Ishikawa (cell line): ENCODE measurements at regions not wholly inside any gene's neighbourhood (a gene's known extent, or its start where the extent isn't known, plus 50 kb on each side); places are given as distances from the start of the nearest gene placed in this dataset.

Experiments
- CEBPB ChIP-seq: IDR thresholded peaks from 2 replicates; pipeline ENCODE4 v1.6.1; 2012
- CREB1 ChIP-seq: IDR thresholded peaks from 2 replicates; pipeline ENCODE4 v1.6.1; 2012; ENCODE audit warnings: low read depth
- EGR1 ChIP-seq: IDR thresholded peaks from 2 replicates; pipeline ENCODE4 v1.6.1; 2012
- EP300 ChIP-seq: IDR thresholded peaks from 2 replicates; pipeline ENCODE4 v1.6.1; 2012; ENCODE audit warnings: borderline replicate concordance
- FOXM1 ChIP-seq: IDR thresholded peaks from 2 replicates; pipeline ENCODE4 v1.6.1; 2012; ENCODE audit warnings: low read depth, borderline replicate concordance
- NFIC ChIP-seq: IDR thresholded peaks from 2 replicates; pipeline ENCODE4 v1.6.1; 2012
- RAD21 ChIP-seq: IDR thresholded peaks from 2 replicates; pipeline ENCODE4 v1.6.1; 2012; ENCODE audit warnings: low read depth
- TAF1 ChIP-seq: IDR thresholded peaks from 2 replicates; pipeline ENCODE4 v1.6.1; 2012; ENCODE audit warnings: low read depth, mild to moderate bottlenecking
- TCF12 ChIP-seq: IDR thresholded peaks from 2 replicates; pipeline ENCODE4 v1.6.1; 2012; ENCODE audit warnings: low read depth
- TEAD4 ChIP-seq: IDR thresholded peaks from 2 replicates; pipeline ENCODE4 v1.6.1; 2012
- YY1 ChIP-seq: IDR thresholded peaks from 2 replicates; pipeline ENCODE4 v1.6.1; 2012; ENCODE audit warnings: low read depth
- ZBTB7A ChIP-seq: IDR thresholded peaks from 2 replicates; pipeline ENCODE4 v1.6.1; 2012; ENCODE audit warnings: low read depth
- TF ChIP-seq, protein P1 (sequence below): IDR thresholded peaks from 2 replicates; pipeline ENCODE4 v1.6.1; 2012
- TF ChIP-seq, protein P2 (sequence below): IDR thresholded peaks from 2 replicates; pipeline ENCODE4 v1.6.1; 2012; ENCODE audit warnings: low read depth, mild to moderate bottlenecking
- TF ChIP-seq, protein P3 (sequence below): IDR thresholded peaks from 2 replicates; pipeline ENCODE4 v1.6.1; 2012

- TF ChIP-seq, protein P1, sequence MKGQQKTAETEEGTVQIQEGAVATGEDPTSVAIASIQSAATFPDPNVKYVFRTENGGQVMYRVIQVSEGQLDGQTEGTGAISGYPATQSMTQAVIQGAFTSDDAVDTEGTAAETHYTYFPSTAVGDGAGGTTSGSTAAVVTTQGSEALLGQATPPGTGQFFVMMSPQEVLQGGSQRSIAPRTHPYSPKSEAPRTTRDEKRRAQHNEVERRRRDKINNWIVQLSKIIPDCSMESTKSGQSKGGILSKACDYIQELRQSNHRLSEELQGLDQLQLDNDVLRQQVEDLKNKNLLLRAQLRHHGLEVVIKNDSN: no peak
- TF ChIP-seq CEBPB: no peak
- TF ChIP-seq TAF1: no peak
- no peak for TF ChIP-seq EGR1
- no peak for TF ChIP-seq TCF12
- TF ChIP-seq FOXM1: no peak
- TF ChIP-seq, protein P2, sequence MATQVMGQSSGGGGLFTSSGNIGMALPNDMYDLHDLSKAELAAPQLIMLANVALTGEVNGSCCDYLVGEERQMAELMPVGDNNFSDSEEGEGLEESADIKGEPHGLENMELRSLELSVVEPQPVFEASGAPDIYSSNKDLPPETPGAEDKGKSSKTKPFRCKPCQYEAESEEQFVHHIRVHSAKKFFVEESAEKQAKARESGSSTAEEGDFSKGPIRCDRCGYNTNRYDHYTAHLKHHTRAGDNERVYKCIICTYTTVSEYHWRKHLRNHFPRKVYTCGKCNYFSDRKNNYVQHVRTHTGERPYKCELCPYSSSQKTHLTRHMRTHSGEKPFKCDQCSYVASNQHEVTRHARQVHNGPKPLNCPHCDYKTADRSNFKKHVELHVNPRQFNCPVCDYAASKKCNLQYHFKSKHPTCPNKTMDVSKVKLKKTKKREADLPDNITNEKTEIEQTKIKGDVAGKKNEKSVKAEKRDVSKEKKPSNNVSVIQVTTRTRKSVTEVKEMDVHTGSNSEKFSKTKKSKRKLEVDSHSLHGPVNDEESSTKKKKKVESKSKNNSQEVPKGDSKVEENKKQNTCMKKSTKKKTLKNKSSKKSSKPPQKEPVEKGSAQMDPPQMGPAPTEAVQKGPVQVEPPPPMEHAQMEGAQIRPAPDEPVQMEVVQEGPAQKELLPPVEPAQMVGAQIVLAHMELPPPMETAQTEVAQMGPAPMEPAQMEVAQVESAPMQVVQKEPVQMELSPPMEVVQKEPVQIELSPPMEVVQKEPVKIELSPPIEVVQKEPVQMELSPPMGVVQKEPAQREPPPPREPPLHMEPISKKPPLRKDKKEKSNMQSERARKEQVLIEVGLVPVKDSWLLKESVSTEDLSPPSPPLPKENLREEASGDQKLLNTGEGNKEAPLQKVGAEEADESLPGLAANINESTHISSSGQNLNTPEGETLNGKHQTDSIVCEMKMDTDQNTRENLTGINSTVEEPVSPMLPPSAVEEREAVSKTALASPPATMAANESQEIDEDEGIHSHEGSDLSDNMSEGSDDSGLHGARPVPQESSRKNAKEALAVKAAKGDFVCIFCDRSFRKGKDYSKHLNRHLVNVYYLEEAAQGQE: no peak
- no peak for TF ChIP-seq YY1
- no peak for TF ChIP-seq NFIC
- TF ChIP-seq RAD21: no peak
- no peak for TF ChIP-seq ZBTB7A
- no peak for TF ChIP-seq EP300
- TF ChIP-seq, protein P3, sequence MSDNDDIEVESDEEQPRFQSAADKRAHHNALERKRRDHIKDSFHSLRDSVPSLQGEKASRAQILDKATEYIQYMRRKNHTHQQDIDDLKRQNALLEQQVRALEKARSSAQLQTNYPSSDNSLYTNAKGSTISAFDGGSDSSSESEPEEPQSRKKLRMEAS: no peak
- TF ChIP-seq TEAD4: no peak
Measured at GRCh38 chr3:95418251-95418650, 1355.4 kb downstream of the NSUN3 start.

DNA sequence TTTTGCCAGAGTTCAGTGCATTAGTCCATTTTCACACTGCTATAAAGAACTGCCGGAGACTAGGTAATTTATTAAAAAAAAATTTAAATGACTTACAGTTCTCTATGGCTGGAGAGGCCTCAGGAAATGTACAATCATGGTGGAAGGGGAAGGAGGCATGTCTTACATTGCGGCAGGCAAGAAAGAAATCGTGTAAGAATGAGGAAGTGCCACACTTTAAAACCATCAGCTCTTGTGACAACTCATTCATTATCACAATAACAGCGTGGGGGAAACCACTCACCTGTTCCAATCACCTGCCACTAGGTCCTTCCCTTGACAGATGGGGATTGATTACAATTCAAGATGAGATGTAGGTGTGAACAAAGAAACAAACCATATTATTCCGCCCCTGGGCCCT lies 1361.4 kb downstream of the NSUN3 start:
- TF ChIP-seq FOXM1: no peak
- TF ChIP-seq TCF12: no peak
- no peak for TF ChIP-seq TEAD4
- TF ChIP-seq ZBTB7A: no peak
- TF ChIP-seq, protein P3: no peak
- no peak for TF ChIP-seq EP300
- no peak for TF ChIP-seq NFIC

- no peak for TF ChIP-seq CREB1
- TF ChIP-seq RAD21: no peak
- TF ChIP-seq EGR1: no peak
- no peak for TF ChIP-seq FOXM1
- no peak for TF ChIP-seq EP300
- TF ChIP-seq, protein P3: no peak
- TF ChIP-seq, protein P1: no peak
- no peak for TF ChIP-seq CEBPB
- TF ChIP-seq TAF1: no peak
- TF ChIP-seq, protein P2: no peak
- no peak for TF ChIP-seq ZBTB7A
- TF ChIP-seq NFIC: no peak
- no peak for TF ChIP-seq TEAD4
- TF ChIP-seq TCF12: no peak
- TF ChIP-seq YY1: no peak
Measured at GRCh38 chr3:95434491-95434890, 1371.6 kb downstream of the NSUN3 start.

DNA sequence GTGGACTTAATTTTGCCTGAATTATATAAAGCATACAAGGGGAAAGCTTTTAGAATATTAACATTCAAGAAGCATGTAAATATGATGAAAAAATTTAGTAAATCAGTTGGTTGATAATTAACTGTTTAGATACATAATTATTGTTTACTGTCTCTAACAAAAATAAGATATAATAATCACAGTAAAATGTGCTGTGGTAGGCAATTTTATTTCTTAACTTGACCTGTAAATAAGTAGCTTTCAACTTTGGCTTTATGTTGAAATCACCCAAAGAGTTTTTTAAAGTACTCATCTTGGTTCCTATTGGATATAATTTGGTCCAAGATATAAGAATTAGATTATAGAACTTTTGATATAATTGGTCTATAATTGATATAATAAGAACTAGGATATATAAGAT lies 1374.5 kb downstream of the NSUN3 start:
- TF ChIP-seq, protein P3: no peak
- TF ChIP-seq EP300: no peak
- TF ChIP-seq EGR1: no peak
- TF ChIP-seq CEBPB: no peak
- no peak for TF ChIP-seq FOXM1
- TF ChIP-seq RAD21: no peak
- TF ChIP-seq TEAD4: no peak
- TF ChIP-seq NFIC: no peak
- no peak for TF ChIP-seq CREB1
- TF ChIP-seq, protein P2: no peak
- TF ChIP-seq, protein P1: no peak
- no peak for TF ChIP-seq TAF1
- TF ChIP-seq YY1: no peak
- TF ChIP-seq TCF12: no peak
- TF ChIP-seq ZBTB7A: no peak
